Neural cell (in vitro differentiated cells): ENCODE measurements at regions not wholly inside any gene's neighbourhood (a gene's known extent, or its start where the extent isn't known, plus 50 kb on each side); places are given as distances from the start of the nearest gene placed in this dataset.

ENCODE experiments used
- H2AFZ ChIP-seq: fragments of 200-600, 300-800 bp; sonication (generic), shearing (Covaris generic); 2 replicates; pipeline ENCODE4 v1.6.0; 2014; ENCODE audit warnings: low read depth, mild to moderate bottlenecking, antibody characterized with exemption, low read length, moderate library complexity
- H3F3A ChIP-seq: fragments of 200-600 bp; shearing (Covaris generic); 2 replicates; pipeline ENCODE4 v1.6.1; 2016; ENCODE audit warnings: mild to moderate bottlenecking, moderate library complexity, mixed read lengths, antibody characterized with exemption, low read length; ENCODE audit not compliant: insufficient read depth, poor library complexity, severe bottlenecking
- H3K27ac ChIP-seq: fragments of 200-600, 300-800 bp; sonication (generic), shearing (Covaris generic); 2 replicates; pipeline ENCODE4 v1.5.1; 2014; ENCODE audit warnings: mild to moderate bottlenecking, low read length, moderate library complexity
- H3K27me3 ChIP-seq: fragments of 300-800, 200-600 bp; sonication (generic), shearing (Covaris generic); 2 replicates; pipeline ENCODE4 v1.6.0; 2014; ENCODE audit warnings: mild to moderate bottlenecking, low read depth, low read length, moderate library complexity; ENCODE audit not compliant: insufficient read depth
- H3K36me3 ChIP-seq: fragments of 300-800, 200-600 bp; sonication (generic), shearing (Covaris generic); 2 replicates; pipeline ENCODE4 v1.5.1; 2014; ENCODE audit warnings: mild to moderate bottlenecking, antibody characterized with exemption, low read length, moderate library complexity; ENCODE audit not compliant: insufficient read depth
- H3K4me2 ChIP-seq: fragments of 300-800, 200-600 bp; sonication (generic), shearing (Covaris generic); 2 replicates; pipeline ENCODE4 v1.6.0; 2014; ENCODE audit warnings: mild to moderate bottlenecking, low read length
- H3K4me3 ChIP-seq: fragments of 300-800, 200-600 bp; sonication (generic), shearing (Covaris generic); 2 replicates; pipeline ENCODE4 v1.5.1; 2014; ENCODE audit warnings: mild to moderate bottlenecking, low read length, moderate library complexity
- H3K79me2 ChIP-seq: fragments of 200-600 bp; shearing (Covaris generic); replicated peaks from 2 replicates; pipeline ENCODE4 v1.6.0; 2014; ENCODE audit warnings: mild to moderate bottlenecking, low read length, moderate library complexity; ENCODE audit not compliant: insufficient read depth
- H3K9ac ChIP-seq: fragments of 300-800, 200-600 bp; sonication (generic), shearing (Covaris generic); 2 replicates; pipeline ENCODE4 v1.6.1; 2016; ENCODE audit warnings: mild to moderate bottlenecking, low read length, mixed read lengths
- H3K9me2 ChIP-seq: fragments of 200-600 bp; shearing (Covaris generic); 2 replicates; pipeline ENCODE4 v1.6.1; 2016; ENCODE audit warnings: mild to moderate bottlenecking, low read length, mixed read lengths; ENCODE audit not compliant: insufficient read depth
- H3K9me3 ChIP-seq: fragments of 200-600, 300-800 bp; sonication (generic), shearing (Covaris generic); 2 replicates; pipeline ENCODE4 v1.6.1; 2016; ENCODE audit warnings: mild to moderate bottlenecking, mixed run types, low read length, moderate library complexity, mixed read lengths
- H4K20me1 ChIP-seq: fragments of 200-600 bp; shearing (Covaris generic); 2 replicates; pipeline ENCODE4 v1.6.1; 2016; ENCODE audit warnings: mild to moderate bottlenecking, mixed run types; ENCODE audit not compliant: insufficient read depth
- EP300 ChIP-seq: fragments of 450-650 bp; conservative IDR thresholded peaks from 2 replicates; pipeline ENCODE4 v1.6.1; 2014; ENCODE audit warnings: antibody characterized with exemption, mild to moderate bottlenecking, moderate library complexity; ENCODE audit not compliant: poor library complexity, severe bottlenecking
- EZH2 ChIP-seq: fragments of 200-600, 300-800 bp; shearing (Covaris generic), sonication (generic); IDR thresholded peaks from 2 replicates; pipeline ENCODE4 v1.6.1; 2014; ENCODE audit warnings: antibody characterized with exemption, low read length, borderline replicate concordance, mild to moderate bottlenecking; ENCODE audit not compliant: insufficient read depth, poor library complexity, severe bottlenecking
- MXI1 ChIP-seq: fragments of 450-650 bp; conservative IDR thresholded peaks from 2 replicates; pipeline ENCODE4 v1.6.1; 2014; ENCODE audit warnings: antibody characterized with exemption, mild to moderate bottlenecking; ENCODE audit not compliant: poor library complexity, severe bottlenecking
- POLR2AphosphoS5 ChIP-seq: IDR thresholded peaks from 2 replicates; pipeline ENCODE4 v1.6.1; 2012
- RAD21 ChIP-seq: fragments of 450-650 bp; conservative IDR thresholded peaks from 2 replicates; pipeline ENCODE4 v1.6.1; 2014; ENCODE audit warnings: antibody characterized with exemption, mild to moderate bottlenecking, moderate library complexity
- REST ChIP-seq: IDR thresholded peaks from 2 replicates; pipeline ENCODE4 v1.6.1; 2012; ENCODE audit warnings: borderline replicate concordance
- SMC3 ChIP-seq: fragments of 450-650 bp; conservative IDR thresholded peaks from 2 replicates; pipeline ENCODE4 v1.6.1; 2014; ENCODE audit warnings: antibody characterized with exemption, mild to moderate bottlenecking, moderate library complexity; ENCODE audit not compliant: poor library complexity
- TAF1 ChIP-seq: IDR thresholded peaks from 2 replicates; pipeline ENCODE4 v1.6.1; 2012; ENCODE audit warnings: low read depth
- TF ChIP-seq, protein P1 (sequence below): fragments of 450-650 bp; IDR thresholded peaks from 2 replicates; pipeline ENCODE4 v1.5.1; 2014; ENCODE audit warnings: antibody characterized with exemption, mild to moderate bottlenecking, moderate library complexity; ENCODE audit not compliant: poor library complexity, severe bottlenecking

GRCh38 chr17:71170070-71170469 lies 950.8 kb upstream of the SOX9 start:
- H3K27ac ChIP-seq = no peak overlapping the region
- H3K27me3 ChIP-seq = no peaks in the 10 kb centered on the region
- H3K36me3 ChIP-seq = no peaks in the 10 kb centered on the region
- H3K79me2 ChIP-seq = no peaks in the 10 kb centered on the region
- TF ChIP-seq REST (no peak), EZH2 (no peak), EP300 (no peak), RAD21 (no peak), SMC3 (no peak)
- TF ChIP-seq, protein P1, sequence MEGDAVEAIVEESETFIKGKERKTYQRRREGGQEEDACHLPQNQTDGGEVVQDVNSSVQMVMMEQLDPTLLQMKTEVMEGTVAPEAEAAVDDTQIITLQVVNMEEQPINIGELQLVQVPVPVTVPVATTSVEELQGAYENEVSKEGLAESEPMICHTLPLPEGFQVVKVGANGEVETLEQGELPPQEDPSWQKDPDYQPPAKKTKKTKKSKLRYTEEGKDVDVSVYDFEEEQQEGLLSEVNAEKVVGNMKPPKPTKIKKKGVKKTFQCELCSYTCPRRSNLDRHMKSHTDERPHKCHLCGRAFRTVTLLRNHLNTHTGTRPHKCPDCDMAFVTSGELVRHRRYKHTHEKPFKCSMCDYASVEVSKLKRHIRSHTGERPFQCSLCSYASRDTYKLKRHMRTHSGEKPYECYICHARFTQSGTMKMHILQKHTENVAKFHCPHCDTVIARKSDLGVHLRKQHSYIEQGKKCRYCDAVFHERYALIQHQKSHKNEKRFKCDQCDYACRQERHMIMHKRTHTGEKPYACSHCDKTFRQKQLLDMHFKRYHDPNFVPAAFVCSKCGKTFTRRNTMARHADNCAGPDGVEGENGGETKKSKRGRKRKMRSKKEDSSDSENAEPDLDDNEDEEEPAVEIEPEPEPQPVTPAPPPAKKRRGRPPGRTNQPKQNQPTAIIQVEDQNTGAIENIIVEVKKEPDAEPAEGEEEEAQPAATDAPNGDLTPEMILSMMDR = no peak
- H3K4me3 ChIP-seq = no peak overlapping the region
- H4K20me1 ChIP-seq = no peaks in the 10 kb centered on the region
- H2AFZ ChIP-seq = no peak overlapping the region
- H3F3A ChIP-seq = no peaks in the 10 kb centered on the region
- H3K9me2 ChIP-seq = no peaks in the 10 kb centered on the region
- H3K9ac ChIP-seq = no peak overlapping the region
- no peaks in the 10 kb centered on the region for H3K9me3 ChIP-seq
- no peak overlapping the region for H3K4me2 ChIP-seq

- no peak overlapping the region for H3K4me2 ChIP-seq
- H2AFZ ChIP-seq = no peak overlapping the region
- H4K20me1 ChIP-seq = no peaks in the 10 kb centered on the region
- no peak for TF ChIP-seq REST
- no peak for TF ChIP-seq EZH2
- TF ChIP-seq SMC3 = no peak
- TF ChIP-seq TAF1 = no peak
- no peak for TF ChIP-seq POLR2AphosphoS5
- TF ChIP-seq MXI1 = no peak
- no peak for TF ChIP-seq EP300
- TF ChIP-seq, protein P1 = no peak
- H3K27me3 ChIP-seq = no peaks in the 10 kb centered on the region
- H3K27ac ChIP-seq = no peak overlapping the region
- H3K4me3 ChIP-seq = no peak overlapping the region
- H3K79me2 ChIP-seq = no peaks in the 10 kb centered on the region
- no peaks in the 10 kb centered on the region for H3K9me2 ChIP-seq
- no peaks in the 10 kb centered on the region for H3K36me3 ChIP-seq
- H3K9me3 ChIP-seq = no peaks in the 10 kb centered on the region
- H3K9ac ChIP-seq = no peak overlapping the region
- H3F3A ChIP-seq = no peaks in the 10 kb centered on the region
Observed at GRCh38 chr17:71171270-71171669, 949.5 kb upstream of the SOX9 start.
